Mucosa of rectum (tissue), 2 donors: ENCODE measurements at regions not wholly inside any gene's neighbourhood (a gene's known extent, or its start where the extent isn't known, plus 50 kb on each side); places are given as distances from the start of the nearest gene placed in this dataset.
"Not testable (repeated sequence)": the region's sequence is repeated elsewhere in the genome, so short reads cannot be mapped to it uniquely, and the experiment has no call there.

Experiments used
- H3K27ac ChIP-seq, 2 donors: one replicate each; pipeline ENCODE4 v1.7.0; 2013; ENCODE audit warnings: inconsistent platforms in 2 of 2, low read depth in 2 of 2, low read length in 2 of 2
- H3K27me3 ChIP-seq, 2 donors: one replicate each; pipeline ENCODE4 v1.7.0; 2013; ENCODE audit warnings: low read length in 2 of 2; ENCODE audit not compliant: control insufficient read depth in 2 of 2, insufficient read depth in 2 of 2
- H3K36me3 ChIP-seq, 2 donors: one replicate each; pipeline ENCODE4 v1.7.0; 2013; ENCODE audit warnings: low read length in 2 of 2; ENCODE audit not compliant: control insufficient read depth in 2 of 2, insufficient read depth in 2 of 2
- H3K4me1 ChIP-seq, 2 donors: one replicate each; pipeline ENCODE4 v1.7.0; 2013; ENCODE audit warnings: low read length in 2 of 2, mild to moderate bottlenecking in 1 of 2; ENCODE audit not compliant: control insufficient read depth in 2 of 2, insufficient read depth in 2 of 2
- H3K4me3 ChIP-seq, 2 donors: one replicate each; pipeline ENCODE4 v1.7.0; 2013; ENCODE audit warnings: low read length in 2 of 2
- H3K9ac ChIP-seq, 2 donors: one replicate each; pipeline ENCODE4 v1.7.0; 2013; ENCODE audit warnings: low read length in 2 of 2, low read depth in 1 of 2, mild to moderate bottlenecking in 1 of 2
- H3K9me3 ChIP-seq, 2 donors: one replicate each; pipeline ENCODE4 v1.7.0; 2013; ENCODE audit warnings: low read length in 2 of 2; ENCODE audit not compliant: control insufficient read depth in 2 of 2
- donor health status: healthy.
- donor health status: Normal muscosa, but diverticular disease.

DNA sequence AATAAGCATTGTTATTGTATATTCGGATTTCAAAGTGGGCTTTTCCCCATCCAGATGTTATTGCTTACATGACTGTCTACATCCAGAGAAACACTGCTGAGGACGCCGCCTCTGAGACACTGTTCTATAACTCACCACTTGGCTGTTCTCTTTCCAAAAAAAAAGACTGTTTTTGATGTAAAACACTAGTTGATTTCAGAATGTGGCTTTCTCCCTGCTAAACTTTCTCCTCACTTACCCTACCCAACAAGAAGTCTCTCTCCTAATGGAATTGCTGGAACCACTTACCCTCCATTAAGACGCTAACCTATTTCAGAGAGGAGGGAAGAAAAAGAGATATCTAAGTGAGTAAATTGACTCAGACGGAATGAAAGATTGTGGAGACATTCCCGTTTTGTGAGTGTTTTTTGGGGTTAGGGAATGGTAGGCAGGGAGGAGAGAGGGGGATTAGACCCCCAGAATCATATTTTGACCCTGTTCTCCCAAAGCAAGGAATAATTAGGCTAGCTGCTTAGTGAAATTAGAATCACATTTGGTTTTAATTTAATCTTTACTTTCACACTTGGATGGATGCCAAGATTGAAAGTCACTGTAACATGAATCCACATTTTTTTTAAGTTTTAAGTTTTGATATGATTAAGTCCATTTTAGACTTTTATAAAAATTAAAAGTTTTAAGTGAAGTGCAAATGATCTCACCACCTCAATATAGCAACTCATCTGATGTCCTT, 174.9 kb downstream of the CHIC2 start:
- H3K27ac ChIP-seq: no peak overlapping the region
- no peaks in the 10 kb centered on the region for H3K27me3 ChIP-seq
- no peak overlapping the region for H3K9ac ChIP-seq
- H3K4me1 ChIP-seq: no peaks in the 10 kb centered on the region
- H3K4me3 ChIP-seq: no peak overlapping the region
- H3K36me3 ChIP-seq: no peaks in the 10 kb centered on the region
- H3K9me3 ChIP-seq: no peaks in the 10 kb centered on the region

DNA sequence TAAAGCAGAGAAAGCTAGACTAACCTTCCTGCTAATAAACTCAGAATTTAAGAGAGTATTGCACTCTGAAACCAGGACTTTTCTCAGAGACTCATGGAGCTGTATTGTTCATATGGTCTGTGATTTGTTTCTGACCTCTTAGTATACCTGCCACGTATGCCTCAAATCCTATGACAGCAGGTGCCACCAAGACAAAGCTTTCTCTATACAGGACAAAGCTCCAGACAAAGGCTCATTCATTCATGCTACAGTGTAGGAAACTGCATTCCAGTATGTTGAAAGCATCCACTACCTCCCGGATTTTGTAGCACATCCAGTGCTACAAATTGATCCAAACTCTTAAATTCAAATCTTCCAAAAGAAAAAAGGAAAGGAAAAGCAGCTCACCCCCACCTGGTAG, 178.3 kb downstream of the CHIC2 start:
- no peak overlapping the region for H3K9ac ChIP-seq
- H3K4me3 ChIP-seq: no peak overlapping the region
- H3K9me3 ChIP-seq: no peaks in the 10 kb centered on the region
- H3K36me3 ChIP-seq: no peaks in the 10 kb centered on the region
- no peaks in the 10 kb centered on the region for H3K27me3 ChIP-seq
- H3K4me1 ChIP-seq: no peaks in the 10 kb centered on the region
- no peak overlapping the region for H3K27ac ChIP-seq

DNA sequence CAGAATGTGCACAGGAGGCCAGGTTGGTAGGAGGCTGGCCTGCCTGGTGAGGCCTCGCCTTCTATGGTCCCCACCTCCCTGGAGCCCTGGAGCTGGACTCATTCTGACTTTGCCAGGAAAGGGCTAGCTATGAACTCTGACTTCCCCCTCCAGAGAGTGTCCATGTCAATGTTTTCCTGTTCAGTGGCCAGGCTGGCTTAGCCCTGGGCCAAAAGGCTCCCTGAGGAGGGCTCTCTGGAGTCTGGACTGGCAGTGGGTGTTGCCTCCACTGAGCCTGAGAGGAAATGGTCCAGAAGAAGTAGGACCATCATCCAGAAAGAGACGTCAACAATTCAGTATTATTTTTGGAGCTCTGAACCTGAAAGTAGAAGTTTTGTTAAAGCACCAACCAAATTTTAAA, 178.7 kb downstream of the CHIC2 start:
- no peak overlapping the region for H3K9ac ChIP-seq
- H3K27ac ChIP-seq: no peak overlapping the region
- H3K9me3 ChIP-seq: no peaks in the 10 kb centered on the region
- H3K27me3 ChIP-seq: no peaks in the 10 kb centered on the region
- H3K4me3 ChIP-seq: no peak overlapping the region
- H3K36me3 ChIP-seq: no peaks in the 10 kb centered on the region
- no peaks in the 10 kb centered on the region for H3K4me1 ChIP-seq

DNA sequence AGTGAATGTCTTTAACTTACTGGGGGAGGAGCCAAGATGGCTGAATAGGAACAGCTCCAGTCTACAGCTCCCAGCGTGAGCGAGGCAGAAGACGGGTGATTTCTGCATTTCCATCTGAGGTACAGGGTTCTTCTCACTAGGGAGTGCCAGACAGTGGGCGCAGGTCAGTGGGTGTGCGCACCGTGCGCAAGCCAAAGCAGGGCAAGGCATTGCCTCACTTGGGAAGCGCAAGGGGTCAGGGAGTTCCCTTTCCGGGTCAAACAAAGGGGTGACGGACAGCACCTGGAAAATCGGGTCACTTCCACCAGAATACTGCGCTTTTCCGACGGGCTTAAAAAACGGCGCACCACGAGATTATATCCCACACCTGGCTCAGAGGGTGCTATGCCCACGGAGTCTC, 187.3 kb downstream of the CHIC2 start:
- not testable (repeated sequence) for H3K4me3 ChIP-seq, H3K4me1 ChIP-seq, H3K27me3 ChIP-seq, H3K36me3 ChIP-seq, H3K9me3 ChIP-seq, H3K27ac ChIP-seq, H3K9ac ChIP-seq

DNA sequence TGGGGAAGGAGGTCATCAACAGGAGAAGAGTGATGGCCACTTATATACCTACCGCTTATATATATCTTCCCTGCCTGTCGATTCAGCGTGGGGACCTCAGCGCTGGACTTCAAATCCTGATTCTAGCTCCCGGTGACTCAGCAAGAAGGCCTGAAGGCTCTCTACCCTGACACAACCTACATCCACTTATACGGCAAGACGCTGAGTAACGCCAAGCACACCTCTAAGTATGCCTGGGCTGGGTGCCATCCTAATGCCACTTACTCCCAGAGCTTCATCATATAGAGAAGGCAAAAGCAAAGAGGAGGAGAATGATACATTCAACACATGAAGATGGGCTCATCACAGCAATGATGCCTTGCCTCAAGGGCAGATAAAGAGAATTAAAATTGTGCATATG, 198.3 kb downstream of the CHIC2 start:
- Histone ChIP-seq H3K36me3 (no peaks in the 10 kb centered on the region), H3K4me1 (no peaks in the 10 kb centered on the region), H3K27me3 (no peaks in the 10 kb centered on the region), H3K9me3 (no peaks in the 10 kb centered on the region), H3K4me3 (no peak overlapping the region), H3K9ac (no peak overlapping the region), H3K27ac (no peak overlapping the region)

DNA sequence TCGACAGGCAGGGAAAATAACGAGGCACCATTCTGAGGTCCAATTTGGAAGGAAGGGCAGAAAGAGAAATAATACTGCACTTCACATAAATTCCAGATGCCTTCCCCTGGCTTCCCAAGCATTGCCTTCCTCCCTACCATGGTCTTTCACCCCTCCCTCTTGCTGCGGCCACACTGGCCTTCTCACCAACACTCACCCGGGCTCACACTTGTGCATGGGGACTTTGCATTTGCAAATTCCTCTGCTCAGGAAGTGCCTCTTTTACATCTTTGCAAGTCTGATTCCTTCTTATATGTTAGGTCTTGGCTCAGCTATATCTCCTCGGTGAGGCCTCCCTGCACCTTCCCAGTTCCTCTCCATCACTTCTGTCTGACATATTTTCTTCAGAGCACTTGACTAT, 199.4 kb downstream of the CHIC2 start:
- H3K9me3 ChIP-seq: no peaks in the 10 kb centered on the region
- H3K4me1 ChIP-seq: no peaks in the 10 kb centered on the region
- H3K4me3 ChIP-seq: no peak overlapping the region
- no peak overlapping the region for H3K27ac ChIP-seq
- H3K9ac ChIP-seq: no peak overlapping the region
- H3K27me3 ChIP-seq: no peaks in the 10 kb centered on the region
- H3K36me3 ChIP-seq: no peaks in the 10 kb centered on the region

DNA sequence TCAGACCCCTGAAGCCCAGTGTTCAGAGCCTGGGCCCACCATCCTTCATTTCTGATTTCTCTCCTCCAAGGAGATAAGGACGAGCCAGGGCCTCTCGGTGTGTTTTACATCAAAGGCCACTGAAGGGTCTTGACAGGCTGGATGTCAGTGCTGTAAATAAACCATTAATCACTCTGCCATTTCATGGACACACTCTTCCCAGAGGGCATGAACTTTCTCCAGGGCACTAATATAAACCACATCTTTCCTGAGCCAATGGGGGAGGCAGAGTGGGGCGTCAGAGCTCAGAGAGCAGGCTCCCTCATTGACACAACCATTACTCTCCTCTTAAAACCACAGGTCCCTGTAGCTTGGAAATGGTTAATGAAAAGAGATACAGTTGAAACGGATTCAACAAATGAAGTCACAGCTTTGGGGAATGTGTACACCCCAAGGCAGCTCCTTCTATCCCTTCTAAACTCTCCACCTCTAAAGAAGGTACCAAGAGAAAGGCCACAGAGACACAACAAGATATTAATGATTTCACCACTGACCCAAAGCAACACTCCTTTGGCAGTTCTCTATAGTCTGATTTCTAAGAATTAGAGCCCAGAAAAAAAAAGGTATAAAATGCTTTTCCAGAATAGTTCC, 200.6 kb downstream of the CHIC2 start:
- Histone ChIP-seq H3K4me1 (no peaks in the 10 kb centered on the region), H3K4me3 (no peak overlapping the region), H3K27ac (peak overlapping the region in 1 of 2 donors; percentile 18), H3K9me3 (no peaks in the 10 kb centered on the region), H3K27me3 (no peaks in the 10 kb centered on the region), H3K9ac (no peak overlapping the region), H3K36me3 (no peaks in the 10 kb centered on the region)

DNA sequence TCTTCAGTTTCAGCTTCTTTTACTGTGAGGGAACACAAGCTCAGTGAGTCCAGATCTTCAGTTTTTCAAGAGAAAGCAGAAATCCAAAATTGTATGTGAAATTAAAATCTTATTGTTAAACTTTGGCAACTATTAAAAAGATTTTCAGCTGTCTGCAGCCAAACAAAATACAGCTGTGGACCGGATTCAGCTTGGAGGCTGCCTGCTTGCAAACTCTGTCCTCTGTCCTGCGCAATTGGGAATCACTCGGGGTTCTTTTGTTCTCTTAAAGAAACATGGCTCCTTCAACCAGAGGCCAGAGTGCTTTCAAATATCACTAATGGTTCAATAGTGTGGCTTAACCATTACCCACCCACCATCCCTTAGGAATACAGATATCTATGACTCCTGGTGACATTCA, 201.2 kb downstream of the CHIC2 start:
- H3K4me3 ChIP-seq: no peak overlapping the region
- no peaks in the 10 kb centered on the region for H3K4me1 ChIP-seq
- H3K27ac ChIP-seq: peak overlapping the region; percentile 13 to 18
- no peak overlapping the region for H3K9ac ChIP-seq
- H3K27me3 ChIP-seq: no peaks in the 10 kb centered on the region
- H3K36me3 ChIP-seq: no peaks in the 10 kb centered on the region
- no peaks in the 10 kb centered on the region for H3K9me3 ChIP-seq

DNA sequence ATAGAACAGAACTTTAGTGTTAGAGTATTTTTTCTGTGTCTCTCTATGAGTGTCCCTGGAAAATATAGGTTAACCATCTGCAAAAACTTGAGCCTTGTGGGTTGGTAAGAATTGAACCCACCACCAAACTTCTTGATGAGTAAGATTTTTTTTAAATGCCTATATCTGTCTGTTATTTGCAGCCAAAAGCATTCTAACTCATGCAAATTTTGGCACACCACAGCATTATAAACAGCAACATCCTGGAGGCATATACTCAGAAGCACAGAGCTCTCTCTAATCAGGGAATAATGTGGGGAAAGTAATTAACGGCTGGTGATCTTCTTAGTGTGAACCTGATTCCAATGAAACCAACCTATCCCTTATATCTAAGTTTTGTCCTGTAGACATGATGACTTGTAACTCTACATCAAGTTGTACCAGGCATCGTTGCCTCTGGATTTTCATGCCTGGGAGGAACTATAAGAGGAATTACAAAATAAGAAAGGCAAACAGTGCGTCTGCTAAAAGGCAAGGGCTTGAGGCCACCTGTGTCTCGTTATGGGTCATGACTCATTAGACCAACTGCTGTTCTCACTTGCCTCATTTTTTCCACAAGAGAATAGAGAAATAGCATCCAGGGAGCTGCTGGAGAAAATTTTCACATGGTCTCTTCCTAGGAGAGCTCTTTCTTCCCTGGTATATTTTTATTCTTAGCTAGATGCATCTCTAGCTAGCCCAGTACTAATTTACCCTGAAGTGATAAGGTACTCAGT, 202.4 kb downstream of the CHIC2 start:
- Histone ChIP-seq H3K4me1 (no peaks in the 10 kb centered on the region), H3K9ac (no peak overlapping the region), H3K27ac (peak overlapping the region in 1 of 2 donors; percentile 3), H3K36me3 (no peaks in the 10 kb centered on the region), H3K27me3 (no peaks in the 10 kb centered on the region), H3K4me3 (no peak overlapping the region), H3K9me3 (no peaks in the 10 kb centered on the region)

DNA sequence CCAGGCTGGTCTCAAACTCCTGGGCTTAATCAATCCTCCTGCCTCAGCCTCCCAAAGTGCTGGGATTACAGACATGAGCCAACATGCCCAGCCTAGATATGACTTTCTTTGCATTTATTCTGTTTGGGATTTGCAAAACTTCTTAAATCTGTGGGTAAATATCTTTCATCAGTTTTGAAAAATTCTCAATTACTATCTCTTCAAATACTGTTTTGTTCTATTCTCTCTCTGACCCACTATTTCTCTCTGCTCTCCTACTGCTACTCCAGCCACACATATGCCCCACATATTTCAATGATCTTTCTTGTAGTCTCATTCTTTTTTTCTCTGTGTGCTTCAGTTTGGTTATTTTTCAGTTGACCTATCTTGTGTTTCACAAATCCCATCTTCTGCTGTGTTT, 205.1 kb downstream of the CHIC2 start:
- H3K9me3 ChIP-seq: no peaks in the 10 kb centered on the region

More for the DNA sequence above, 205.1 kb downstream of the CHIC2 start:
- no peaks in the 10 kb centered on the region for H3K27me3 ChIP-seq
- no peak overlapping the region for H3K9ac ChIP-seq
- H3K36me3 ChIP-seq: no peaks in the 10 kb centered on the region
- no peak overlapping the region for H3K27ac ChIP-seq
- H3K4me1 ChIP-seq: no peaks in the 10 kb centered on the region
- H3K4me3 ChIP-seq: no peak overlapping the region
